Kidney (tissue), 13 donors: ENCODE measurements at regions not wholly inside any gene's neighbourhood (a gene's known extent, or its start where the extent isn't known, plus 50 kb on each side); places are given as distances from the start of the nearest gene placed in this dataset.

Source experiments
- DNase-seq, 5 donors: peaks; one replicate each; pipeline ENCODE4 v3.0.0-alpha.2; 2013 to 2020
- FAIRE-seq: peaks from 2 replicates; lab custom pipeline; 2012; peaks lifted over from hg19 to GRCh38; lab: Jason Lieb, UNC
- H3K27ac ChIP-seq, 2 donors: one replicate each; pipeline ENCODE4 v1.7.0; 2013; ENCODE audit warnings: low read depth in 2 of 2, low read length in 2 of 2, inconsistent platforms in 1 of 2
- H3K27me3 ChIP-seq: one replicate; pipeline ENCODE4 v1.7.1; 2013; ENCODE audit warnings: low read length, inconsistent platforms; ENCODE audit not compliant: control insufficient read depth, insufficient read depth
- H3K36me3 ChIP-seq, 3 donors: one replicate each; pipeline versions ENCODE4 v1.7.0 to v1.7.1; 2013; ENCODE audit warnings: low read length in 3 of 3, control low read depth in 1 of 3, inconsistent platforms in 1 of 3; ENCODE audit not compliant: insufficient read depth in 3 of 3, control insufficient read depth in 2 of 3
- H3K4me1 ChIP-seq, 3 donors: one replicate each; pipeline versions ENCODE4 v1.7.0 to v1.7.1; 2013; ENCODE audit warnings: low read length in 3 of 3, inconsistent platforms in 1 of 3, low read depth in 1 of 3; ENCODE audit not compliant: control insufficient read depth in 2 of 3, insufficient read depth in 2 of 3
- H3K4me3 ChIP-seq, 3 donors: one replicate each; pipeline versions ENCODE4 v1.7.0 to v1.8.1; 2013; ENCODE audit warnings: low read length in 3 of 3, control low read depth in 1 of 3, inconsistent platforms in 1 of 3
- H3K9ac ChIP-seq, 3 donors: one replicate each; pipeline versions ENCODE4 v1.7.0 to v1.7.1; 2013; ENCODE audit warnings: low read length in 3 of 3, control low read depth in 1 of 3, inconsistent platforms in 1 of 3
- H3K9me3 ChIP-seq, 3 donors: one replicate each; pipeline versions ENCODE4 v1.7.0 to v1.7.1; 2013; ENCODE audit warnings: low read length in 3 of 3, control low read depth in 1 of 3, inconsistent platforms in 1 of 3; ENCODE audit not compliant: control insufficient read depth in 2 of 3, insufficient read depth in 1 of 3
- intact Hi-C: fragments of 100-400 bp; cut with DNase I; formaldehyde crosslinking; loops from one replicate; pipeline ENCODE4 v1.11.1; 2022
- TF ChIP-seq, protein P1 (sequence below): IDR thresholded peaks from 3 replicates; pipeline ENCODE4 v1.5.1; 2012; ENCODE audit warnings: mild to moderate bottlenecking, moderate library complexity, borderline replicate concordance; ENCODE audit not compliant: insufficient read depth; ENCODE audit errors: extremely low read depth
- donor health status: control.
- donor health status: control.
- donor health status: control.
- donor health status: control.
- donor health status: control.
- donor health status: DM: yes; HTN: yes; CAD: no.
- donor health status: Normal renal cell carcinoma (clear cell type).

GRCh38 chr6:115675443-115675842 is 385.2 kb downstream of the FRK start:
- intact Hi-C loops, result no loop called here
- no peak overlapping the region for H3K9ac ChIP-seq
- no peak overlapping the region for H3K4me3 ChIP-seq
- no peaks in the 10 kb centered on the region for H3K4me1 ChIP-seq
- TF ChIP-seq, protein P1, sequence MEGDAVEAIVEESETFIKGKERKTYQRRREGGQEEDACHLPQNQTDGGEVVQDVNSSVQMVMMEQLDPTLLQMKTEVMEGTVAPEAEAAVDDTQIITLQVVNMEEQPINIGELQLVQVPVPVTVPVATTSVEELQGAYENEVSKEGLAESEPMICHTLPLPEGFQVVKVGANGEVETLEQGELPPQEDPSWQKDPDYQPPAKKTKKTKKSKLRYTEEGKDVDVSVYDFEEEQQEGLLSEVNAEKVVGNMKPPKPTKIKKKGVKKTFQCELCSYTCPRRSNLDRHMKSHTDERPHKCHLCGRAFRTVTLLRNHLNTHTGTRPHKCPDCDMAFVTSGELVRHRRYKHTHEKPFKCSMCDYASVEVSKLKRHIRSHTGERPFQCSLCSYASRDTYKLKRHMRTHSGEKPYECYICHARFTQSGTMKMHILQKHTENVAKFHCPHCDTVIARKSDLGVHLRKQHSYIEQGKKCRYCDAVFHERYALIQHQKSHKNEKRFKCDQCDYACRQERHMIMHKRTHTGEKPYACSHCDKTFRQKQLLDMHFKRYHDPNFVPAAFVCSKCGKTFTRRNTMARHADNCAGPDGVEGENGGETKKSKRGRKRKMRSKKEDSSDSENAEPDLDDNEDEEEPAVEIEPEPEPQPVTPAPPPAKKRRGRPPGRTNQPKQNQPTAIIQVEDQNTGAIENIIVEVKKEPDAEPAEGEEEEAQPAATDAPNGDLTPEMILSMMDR, result no peak
- FAIRE-seq, result no peak
- no peaks in the 10 kb centered on the region for H3K36me3 ChIP-seq
- no peaks in the 10 kb centered on the region for H3K27me3 ChIP-seq
- no peaks in the 10 kb centered on the region for H3K9me3 ChIP-seq
- no peak overlapping the region for H3K27ac ChIP-seq
- DNase-seq, result no peak

- Histone ChIP-seq H3K36me3 (no peaks in the 10 kb centered on the region), H3K27me3 (no peaks in the 10 kb centered on the region), H3K9me3 (no peaks in the 10 kb centered on the region), H3K4me1 (no peaks in the 10 kb centered on the region), H3K9ac (no peak overlapping the region), H3K27ac (no peak overlapping the region), H3K4me3 (no peak overlapping the region)
- FAIRE-seq (no peak), DNase-seq (no peak)
- intact Hi-C loops, result no loop called here
- TF ChIP-seq, protein P1, result no peak
Observed at GRCh38 chr6:115668781-115669180, 391.9 kb downstream of the FRK start.

DNA sequence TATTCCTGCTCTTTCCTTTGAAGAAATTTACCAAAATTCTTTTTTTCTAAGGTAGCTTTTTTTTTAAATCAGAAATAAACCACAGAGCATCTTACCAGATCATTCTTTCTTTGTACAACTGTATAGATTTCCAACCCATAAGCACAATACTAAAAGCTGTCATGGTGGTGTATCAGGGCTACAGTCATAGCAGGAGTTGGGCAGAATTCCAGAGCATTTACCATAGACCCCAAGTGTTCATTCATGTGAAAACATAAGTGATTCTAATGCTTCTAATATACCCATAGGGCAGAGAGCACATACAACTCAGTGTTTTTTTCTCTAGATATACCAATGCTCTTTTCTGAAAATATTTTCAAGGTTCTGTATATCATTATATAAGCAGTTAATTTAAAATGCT is 392.5 kb downstream of the FRK start:
- no peak overlapping the region for H3K4me3 ChIP-seq
- no peaks in the 10 kb centered on the region for H3K9me3 ChIP-seq
- H3K9ac ChIP-seq, result no peak overlapping the region
- no peak overlapping the region for H3K27ac ChIP-seq
- H3K4me1 ChIP-seq, result no peaks in the 10 kb centered on the region
- DNase-seq (no peak), FAIRE-seq (no peak)
- intact Hi-C loops, result no loop called here
- TF ChIP-seq, protein P1, result no peak
- H3K36me3 ChIP-seq, result no peaks in the 10 kb centered on the region
- no peaks in the 10 kb centered on the region for H3K27me3 ChIP-seq

DNA sequence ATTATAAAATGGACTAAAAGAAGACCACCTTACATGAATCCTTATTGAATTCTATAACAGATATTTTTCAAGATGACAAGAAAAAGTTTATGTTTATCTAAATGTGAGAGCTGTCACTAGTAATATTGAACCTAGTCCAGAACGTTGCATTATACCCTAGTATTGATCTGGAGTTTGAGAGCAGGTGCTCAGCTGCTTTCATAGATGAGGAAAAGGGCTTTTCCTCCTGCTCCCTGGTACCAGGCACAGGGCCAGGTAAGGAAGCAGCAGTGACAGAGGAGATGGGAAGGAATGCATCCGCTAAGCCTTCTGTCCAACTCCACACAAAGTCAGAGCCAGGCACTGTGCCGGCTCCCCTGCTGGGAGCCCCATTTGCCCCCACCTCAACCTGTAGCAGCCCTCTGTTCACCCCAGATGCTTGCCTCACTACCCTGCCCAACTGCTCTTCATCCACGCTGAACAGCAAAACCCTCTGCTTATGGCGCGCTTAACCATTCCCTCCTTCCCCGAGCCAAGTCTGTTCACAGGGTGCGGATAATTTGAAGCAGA is 393.1 kb downstream of the FRK start:
- FAIRE-seq (no peak), DNase-seq (no peak)
- intact Hi-C loops, result no loop called here

More for the DNA sequence above, 393.1 kb downstream of the FRK start:
- H3K27ac ChIP-seq, result no peak overlapping the region
- H3K36me3 ChIP-seq, result no peaks in the 10 kb centered on the region
- TF ChIP-seq, protein P1, result no peak
- H3K4me1 ChIP-seq, result no peaks in the 10 kb centered on the region
- H3K9ac ChIP-seq, result no peak overlapping the region
- H3K27me3 ChIP-seq, result no peaks in the 10 kb centered on the region
- no peaks in the 10 kb centered on the region for H3K9me3 ChIP-seq
- no peak overlapping the region for H3K4me3 ChIP-seq
